ENCODE measurements at regions not wholly inside any gene's neighbourhood (a gene's known extent, or its start where the extent isn't known, plus 50 kb on each side); places are given as distances from the start of the nearest gene placed in this dataset.
"Not testable (repeated sequence)": the region's sequence is repeated elsewhere in the genome, so short reads cannot be mapped to it uniquely, and the experiment has no call there.

GRCh38 chr2:16037808-16038457, 97.6 kb downstream of the MYCN start:
- no peak for DNase-seq

- DNase-seq = no peak
Observed at GRCh38 chr2:16036951-16037350, 96.6 kb downstream of the MYCN start.

GRCh38 chr2:16035747-16036745, 95.7 kb downstream of the MYCN start:
- no peak for DNase-seq

GRCh38 chr2:16034975-16035746, 94.8 kb downstream of the MYCN start:
- DNase-seq = no peak

- no peak for DNase-seq
Observed at GRCh38 chr2:16034151-16034974, 94.0 kb downstream of the MYCN start.

GRCh38 chr2:16033032-16033293, 92.6 kb downstream of the MYCN start:
- no peak for DNase-seq

- no peak for DNase-seq
Observed at GRCh38 chr2:16032282-16033031, 92.1 kb downstream of the MYCN start.

- no peak for DNase-seq
Observed at GRCh38 chr2:16031848-16032159, 91.5 kb downstream of the MYCN start.

GRCh38 chr2:16031058-16031847, 90.9 kb downstream of the MYCN start:
- no peak for DNase-seq

GRCh38 chr2:16030206-16031057, 90.1 kb downstream of the MYCN start:
- no peak for DNase-seq

- no peak for DNase-seq
Observed at GRCh38 chr2:16028644-16029043, 88.3 kb downstream of the MYCN start.

GRCh38 chr2:16026816-16027501, 86.6 kb downstream of the MYCN start:
- DNase-seq = no peak

- DNase-seq = no peak
Observed at GRCh38 chr2:16025876-16026640, 85.7 kb downstream of the MYCN start.

GRCh38 chr2:16025211-16025875, 85.0 kb downstream of the MYCN start:
- no peak for DNase-seq

GRCh38 chr2:16024628-16025027, 84.3 kb downstream of the MYCN start:
- DNase-seq = not testable (repeated sequence)

- no peak for DNase-seq
Observed at GRCh38 chr2:16023506-16024360, 83.4 kb downstream of the MYCN start.

GRCh38 chr2:16022548-16023240, 82.3 kb downstream of the MYCN start:
- no peak for DNase-seq

Data from activated CD4-positive, alpha-beta T cell treated with anti-CD3 and anti-CD28 coated beads, Interleukin-2, amount 50 U/mL, for 48 hours (primary cell).